ENCODE measurements at regions not wholly inside any gene's neighbourhood (a gene's known extent, or its start where the extent isn't known, plus 50 kb on each side); places are given as distances from the start of the nearest gene placed in this dataset.
A peak's percentile ranks its signal among the peaks of the same experiment; 100 is the strongest.

- Histone ChIP-seq H3K4me3 (no peak overlapping the region), H3K4me1 (no peaks in the 10 kb centered on the region), H3K27me3 (no peaks in the 10 kb centered on the region), H3K27ac (peak overlapping the region; percentile 48 to 58), H3K36me3 (no peaks in the 10 kb centered on the region), H3K9me3 (peaks cover 0 to 7% of the 10 kb centered on the region in 2 donors)
- TF ChIP-seq, protein P1, sequence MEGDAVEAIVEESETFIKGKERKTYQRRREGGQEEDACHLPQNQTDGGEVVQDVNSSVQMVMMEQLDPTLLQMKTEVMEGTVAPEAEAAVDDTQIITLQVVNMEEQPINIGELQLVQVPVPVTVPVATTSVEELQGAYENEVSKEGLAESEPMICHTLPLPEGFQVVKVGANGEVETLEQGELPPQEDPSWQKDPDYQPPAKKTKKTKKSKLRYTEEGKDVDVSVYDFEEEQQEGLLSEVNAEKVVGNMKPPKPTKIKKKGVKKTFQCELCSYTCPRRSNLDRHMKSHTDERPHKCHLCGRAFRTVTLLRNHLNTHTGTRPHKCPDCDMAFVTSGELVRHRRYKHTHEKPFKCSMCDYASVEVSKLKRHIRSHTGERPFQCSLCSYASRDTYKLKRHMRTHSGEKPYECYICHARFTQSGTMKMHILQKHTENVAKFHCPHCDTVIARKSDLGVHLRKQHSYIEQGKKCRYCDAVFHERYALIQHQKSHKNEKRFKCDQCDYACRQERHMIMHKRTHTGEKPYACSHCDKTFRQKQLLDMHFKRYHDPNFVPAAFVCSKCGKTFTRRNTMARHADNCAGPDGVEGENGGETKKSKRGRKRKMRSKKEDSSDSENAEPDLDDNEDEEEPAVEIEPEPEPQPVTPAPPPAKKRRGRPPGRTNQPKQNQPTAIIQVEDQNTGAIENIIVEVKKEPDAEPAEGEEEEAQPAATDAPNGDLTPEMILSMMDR (IDR thresholded peaks at IDR 0.05), result peak; percentile 48 to 56
- DNase-seq (peak in 2 of 4 donors; percentile 50 to 51), ATAC-seq (peak; percentile 95)
- intact Hi-C loops (cut with DNase I), result loop anchor here (10.0 kb wide), 1 partner anchor 171 kb away; no protein-coding TSS in a partner anchor
These were observed 384.9 kb downstream of the HLX start for GRCh38 chr1:221263831-221264767.

GRCh38 chr1:221264848-221265247, 385.6 kb downstream of the HLX start:
- DNase-seq, result peak in 2 of 4 donors; percentile 17 to 43
- Histone ChIP-seq H3K4me1 (no peaks in the 10 kb centered on the region), H3K4me3 (no peak overlapping the region), H3K36me3 (no peaks in the 10 kb centered on the region), H3K27ac (peak overlapping the region; percentile 48 to 58), H3K27me3 (no peaks in the 10 kb centered on the region), H3K9me3 (peaks cover 0 to 7% of the 10 kb centered on the region in 2 donors)
- intact Hi-C loops (cut with DNase I), result loop anchor here (10.0 kb wide), 1 partner anchor 170 kb away; no protein-coding TSS in a partner anchor
- TF ChIP-seq, protein P1 (IDR thresholded peaks at IDR 0.05), result no peak
- no peak for ATAC-seq

GRCh38 chr1:221268295-221268694, 389.1 kb downstream of the HLX start:
- intact Hi-C loops (cut with DNase I), result loop anchor here (10.0 kb wide), 1 partner anchor 167 kb away; no protein-coding TSS in a partner anchor
- Histone ChIP-seq H3K36me3 (no peaks in the 10 kb centered on the region), H3K27ac (no peak overlapping the region), H3K9me3 (peaks cover 0 to 2% of the 10 kb centered on the region in 2 donors), H3K4me1 (no peaks in the 10 kb centered on the region), H3K27me3 (no peaks in the 10 kb centered on the region), H3K4me3 (no peak overlapping the region)
- DNase-seq (no peak), ATAC-seq (peak; percentile 51)
- TF ChIP-seq, protein P1 (IDR thresholded peaks at IDR 0.05), result no peak

- intact Hi-C loops (cut with DNase I), result no loop called here
- Histone ChIP-seq H3K27ac (no peak overlapping the region), H3K36me3 (no peaks in the 10 kb centered on the region), H3K9me3 (no peaks in the 10 kb centered on the region), H3K4me1 (no peaks in the 10 kb centered on the region), H3K4me3 (no peak overlapping the region), H3K27me3 (no peaks in the 10 kb centered on the region)
- DNase-seq (no peak), ATAC-seq (no peak)
- TF ChIP-seq, protein P1 (IDR thresholded peaks at IDR 0.05), result no peak
These were observed 392.5 kb downstream of the HLX start for GRCh38 chr1:221271701-221272100.

GRCh38 chr1:221272940-221273339, 393.7 kb downstream of the HLX start:
- ATAC-seq (no peak), DNase-seq (no peak)
- no peaks in the 10 kb centered on the region for H3K9me3 ChIP-seq
- TF ChIP-seq, protein P1 (IDR thresholded peaks at IDR 0.05), result no peak
- H3K36me3 ChIP-seq, result no peaks in the 10 kb centered on the region
- intact Hi-C loops (cut with DNase I), result no loop called here
- H3K27ac ChIP-seq, result no peak overlapping the region
- H3K27me3 ChIP-seq, result no peaks in the 10 kb centered on the region
- no peaks in the 10 kb centered on the region for H3K4me1 ChIP-seq
- no peak overlapping the region for H3K4me3 ChIP-seq

Data from left lung (tissue), 4 donors.